ENCODE measurements at regions not wholly inside any gene's neighbourhood (a gene's known extent, or its start where the extent isn't known, plus 50 kb on each side); places are given as distances from the start of the nearest gene placed in this dataset.

GRCh38 chr2:177042311-177042710, 170.3 kb upstream of the HNRNPA3 start:
- Mint-ChIP-seq H3K9me3 (no peaks in the 10 kb centered on the region), H3K27ac (no peak overlapping the region), H3K4me3 (no peak overlapping the region), H3K27me3 (ENCODE audit: low read depth) (no peaks in the 10 kb centered on the region), H3K4me1 (peaks cover 8% of the 10 kb centered on the region; the same call in 1 of the 2 replicates), H3K36me3 (no peaks in the 10 kb centered on the region)
- TF ChIP-seq GTF2I (CRISPR knock-in tag; conservative IDR thresholded peaks at IDR 0.05): no peak
- no peak for TF ChIP-seq ZNF121 (CRISPR knock-in tag; IDR thresholded peaks at IDR 0.05)
- no peak for TF ChIP-seq ZMAT4 (CRISPR knock-in tag; IDR thresholded peaks at IDR 0.05)
- no peak for TF ChIP-seq SP1 (CRISPR knock-in tag; conservative IDR thresholded peaks at IDR 0.05)
- no peak for TF ChIP-seq FOXJ3 (CRISPR knock-in tag; IDR thresholded peaks at IDR 0.05; ENCODE audit: borderline replicate concordance)
- no peak for TF ChIP-seq ZNF532 (CRISPR knock-in tag; IDR thresholded peaks at IDR 0.05; ENCODE audit: borderline replicate concordance)
- no peak for TF ChIP-seq ETV6 (CRISPR knock-in tag; IDR thresholded peaks at IDR 0.05)
- TF ChIP-seq ZNF423 (CRISPR knock-in tag; IDR thresholded peaks at IDR 0.05): no peak
- TF ChIP-seq HMGA2 (CRISPR knock-in tag; IDR thresholded peaks at IDR 0.05): no peak
- no peak for DNase-seq (ENCODE audit: low spot score)
- ChIA-PET POLR2A (no interaction called here), CTCF (no interaction called here)
- ATAC-seq: no peak

GRCh38 chr2:177044671-177045070, 167.9 kb upstream of the HNRNPA3 start:
- Mint-ChIP-seq H3K36me3 (no peaks in the 10 kb centered on the region), H3K27me3 (ENCODE audit: low read depth) (no peaks in the 10 kb centered on the region; the same call in 1 of the 2 replicates), H3K9me3 (no peaks in the 10 kb centered on the region), H3K27ac (no peak overlapping the region), H3K4me1 (peaks cover 8% of the 10 kb centered on the region; the same call in 1 of the 2 replicates), H3K4me3 (no peak overlapping the region)
- no peak for ATAC-seq
- ChIA-PET CTCF (interaction anchor here (1.4 to 1.9 kb wide), 2 partner anchors 12 to 104 kb away, joined by 6 to 8 read pairs; no protein-coding TSS in a partner anchor), POLR2A (interaction anchor here (0.6 kb wide), 1 partner anchor 590 kb away, joined by 7 read pairs; no protein-coding TSS in a partner anchor)
- TF ChIP-seq NR1H2 (CRISPR knock-in tag; IDR thresholded peaks at IDR 0.05) (no peak), GTF2I (CRISPR knock-in tag; conservative IDR thresholded peaks at IDR 0.05) (no peak), ZBTB21 (CRISPR knock-in tag; IDR thresholded peaks at IDR 0.05; ENCODE audit: borderline replicate concordance) (no peak), RELA (CRISPR knock-in tag; IDR thresholded peaks at IDR 0.05; ENCODE audit: borderline replicate concordance) (no peak), ETV6 (CRISPR knock-in tag; IDR thresholded peaks at IDR 0.05) (no peak), ZNF219 (CRISPR knock-in tag; IDR thresholded peaks at IDR 0.05; ENCODE audit: borderline replicate concordance) (no peak), CREB1 (CRISPR knock-in tag; IDR thresholded peaks at IDR 0.05) (no peak), ZSCAN18 (CRISPR knock-in tag; IDR thresholded peaks at IDR 0.05) (no peak), CDX4 (CRISPR knock-in tag; IDR thresholded peaks at IDR 0.05; ENCODE audit: borderline replicate concordance) (no peak), FOXP1 (CRISPR knock-in tag; IDR thresholded peaks at IDR 0.05; ENCODE audit: borderline replicate concordance) (no peak)
- TF ChIP-seq, protein P1, sequence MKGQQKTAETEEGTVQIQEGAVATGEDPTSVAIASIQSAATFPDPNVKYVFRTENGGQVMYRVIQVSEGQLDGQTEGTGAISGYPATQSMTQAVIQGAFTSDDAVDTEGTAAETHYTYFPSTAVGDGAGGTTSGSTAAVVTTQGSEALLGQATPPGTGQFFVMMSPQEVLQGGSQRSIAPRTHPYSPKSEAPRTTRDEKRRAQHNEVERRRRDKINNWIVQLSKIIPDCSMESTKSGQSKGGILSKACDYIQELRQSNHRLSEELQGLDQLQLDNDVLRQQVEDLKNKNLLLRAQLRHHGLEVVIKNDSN (CRISPR knock-in tag; IDR thresholded peaks at IDR 0.05): no peak
- TF ChIP-seq, protein P2, sequence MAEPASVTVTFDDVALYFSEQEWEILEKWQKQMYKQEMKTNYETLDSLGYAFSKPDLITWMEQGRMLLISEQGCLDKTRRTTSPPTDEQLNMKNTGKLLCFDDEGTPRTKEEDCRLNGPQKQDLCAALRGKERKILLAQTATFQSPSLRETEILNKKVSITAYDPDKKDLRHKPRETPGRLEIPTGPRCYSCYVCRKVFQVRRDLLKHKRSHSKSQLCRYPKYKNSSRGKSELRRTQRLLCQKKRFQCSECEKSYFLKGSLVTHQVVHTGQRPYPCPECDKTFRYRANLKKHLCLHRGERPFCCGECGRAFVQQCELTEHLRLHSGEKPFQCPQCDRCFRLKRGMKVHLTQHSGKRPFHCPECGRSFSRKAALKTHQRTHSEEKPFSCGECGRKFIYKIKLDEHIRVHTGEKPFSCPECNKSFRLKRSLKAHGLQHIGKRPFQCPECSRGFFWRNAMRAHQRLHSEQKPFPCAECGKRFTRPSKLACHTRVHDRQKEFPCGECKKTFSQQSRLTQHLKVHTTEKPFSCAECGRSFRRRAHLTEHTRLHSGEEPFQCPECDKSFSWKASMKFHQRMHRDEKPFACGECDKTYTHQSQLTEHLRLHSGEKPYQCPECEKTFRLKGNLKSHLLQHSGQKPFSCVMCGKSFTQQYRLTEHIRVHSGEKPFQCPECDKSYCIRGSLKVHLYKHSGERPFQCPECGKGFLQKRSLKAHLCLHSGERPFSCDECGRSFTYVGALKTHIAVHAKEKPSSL (CRISPR knock-in tag; conservative IDR thresholded peaks at IDR 0.05): no peak
- DNase-seq (ENCODE audit: low spot score): no peak

All from WTC11 (cell line).